Activated CD8-positive, alpha-beta memory T cell treated with anti-CD3 and anti-CD28 coated beads, Interleukin-2, amount 50 U/mL, for 24 hours (primary cell): ENCODE measurements at regions not wholly inside any gene's neighbourhood (a gene's known extent, or its start where the extent isn't known, plus 50 kb on each side); places are given as distances from the start of the nearest gene placed in this dataset.
A peak's percentile ranks its signal among the peaks of the same experiment; 100 is the strongest.

Source experiments
- DNase-seq: peaks from one replicate; pipeline ENCODE4 v3.0.0-alpha.2; 2020; ENCODE audit errors: extremely low read depth

GRCh38 chr15:95252404-95252803 is 1021.0 kb downstream of the MCTP2 start:
- no peak for DNase-seq

DNA sequence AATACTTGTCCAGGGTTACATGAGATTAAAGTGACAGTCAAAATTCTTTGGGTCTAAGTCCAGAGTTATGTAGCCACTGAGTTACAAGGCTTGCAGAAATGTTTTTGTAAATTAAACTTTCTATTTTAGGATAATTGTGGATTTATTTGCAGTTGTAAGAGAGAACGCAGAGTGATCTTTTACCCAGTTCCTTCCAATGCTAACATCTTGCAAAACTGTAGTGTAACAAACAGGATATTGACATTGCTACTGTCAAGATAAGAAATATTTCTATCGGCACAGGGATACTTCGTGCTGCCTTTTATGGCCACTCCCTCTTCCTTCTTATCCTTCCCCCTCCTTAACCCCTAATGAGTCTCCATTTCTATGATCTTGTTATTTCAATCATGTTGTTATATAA is 1022.9 kb downstream of the MCTP2 start:
- no peak for DNase-seq

DNA sequence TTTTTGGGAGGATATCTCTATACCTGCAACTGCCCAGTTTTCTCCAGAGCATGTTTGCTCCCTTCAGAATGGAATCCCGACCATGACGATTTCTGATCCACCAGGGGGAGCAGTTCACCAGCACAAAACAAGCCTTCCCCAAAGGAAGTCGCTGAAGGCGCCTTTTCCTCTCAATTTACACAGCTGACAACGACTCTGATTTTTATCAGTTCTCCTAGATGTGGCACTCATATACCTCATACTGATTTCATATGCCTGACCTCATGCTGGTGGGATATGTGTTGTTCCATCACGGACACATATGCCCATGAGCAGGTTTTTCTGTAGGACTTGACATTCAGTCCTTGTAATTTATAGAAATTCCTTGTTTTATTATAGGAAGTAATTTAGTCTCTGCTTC is 1028.2 kb downstream of the MCTP2 start:
- peak; percentile 12 for DNase-seq

DNA sequence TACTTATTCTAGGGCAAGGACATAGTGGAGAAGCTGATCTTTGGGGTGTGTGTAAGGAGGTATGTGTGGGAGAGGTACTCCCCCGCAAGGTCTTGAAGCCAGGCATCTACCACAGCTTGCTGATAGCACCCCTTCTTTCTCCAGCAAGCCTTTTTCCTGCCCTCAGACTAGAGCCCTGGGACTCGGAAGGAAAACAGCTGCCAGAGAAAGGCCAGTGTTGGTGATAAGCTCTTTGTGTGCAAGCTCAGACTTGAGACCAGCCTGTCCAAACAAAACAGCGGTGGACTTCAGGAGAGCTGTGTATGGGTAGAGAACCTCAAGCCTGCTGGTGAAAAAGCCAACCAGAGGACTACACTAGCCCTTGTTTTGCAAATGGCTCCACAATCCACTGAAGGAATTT is 1028.6 kb downstream of the MCTP2 start:
- DNase-seq = no peak

- no peak for DNase-seq
Observed at GRCh38 chr15:95260856-95261255, 1029.5 kb downstream of the MCTP2 start.

DNA sequence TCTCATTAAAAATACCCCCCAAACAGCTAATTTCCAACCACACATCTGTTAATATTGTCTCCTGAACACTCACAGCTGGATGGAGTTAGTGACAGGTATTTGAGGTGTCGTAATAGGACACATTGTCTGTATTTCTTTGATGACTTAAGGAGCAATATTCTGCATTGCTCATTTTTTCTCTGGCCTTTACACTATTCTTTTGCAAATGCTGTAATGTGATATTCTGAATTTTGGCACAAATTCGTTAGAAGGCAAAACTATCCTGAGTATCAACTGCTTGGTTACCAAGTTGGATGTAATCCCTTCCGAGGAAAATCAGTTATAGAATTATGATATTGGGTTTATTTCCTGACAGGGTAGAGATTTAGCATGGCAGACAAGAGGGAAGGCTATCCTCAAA is 1030.2 kb downstream of the MCTP2 start:
- DNase-seq = no peak

DNA sequence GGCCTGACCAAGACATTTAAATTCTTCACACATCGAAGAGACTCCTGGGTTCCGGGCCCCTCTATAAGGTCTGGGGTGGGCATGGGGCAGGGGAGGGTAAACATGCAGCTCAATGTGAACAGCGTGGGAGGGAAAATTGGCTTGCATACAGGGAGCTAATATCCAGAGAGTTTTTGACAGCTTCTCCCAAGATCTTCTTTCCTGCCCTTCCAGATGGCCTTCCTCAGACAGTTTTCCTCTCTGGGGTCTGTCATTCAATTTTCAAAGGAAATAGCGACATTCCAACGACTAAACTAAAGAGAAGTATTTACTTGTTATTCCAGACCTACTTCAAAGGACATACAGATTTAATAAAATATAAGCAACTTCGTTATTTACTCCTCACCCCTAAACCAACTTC is 1030.6 kb downstream of the MCTP2 start:
- no peak for DNase-seq

DNA sequence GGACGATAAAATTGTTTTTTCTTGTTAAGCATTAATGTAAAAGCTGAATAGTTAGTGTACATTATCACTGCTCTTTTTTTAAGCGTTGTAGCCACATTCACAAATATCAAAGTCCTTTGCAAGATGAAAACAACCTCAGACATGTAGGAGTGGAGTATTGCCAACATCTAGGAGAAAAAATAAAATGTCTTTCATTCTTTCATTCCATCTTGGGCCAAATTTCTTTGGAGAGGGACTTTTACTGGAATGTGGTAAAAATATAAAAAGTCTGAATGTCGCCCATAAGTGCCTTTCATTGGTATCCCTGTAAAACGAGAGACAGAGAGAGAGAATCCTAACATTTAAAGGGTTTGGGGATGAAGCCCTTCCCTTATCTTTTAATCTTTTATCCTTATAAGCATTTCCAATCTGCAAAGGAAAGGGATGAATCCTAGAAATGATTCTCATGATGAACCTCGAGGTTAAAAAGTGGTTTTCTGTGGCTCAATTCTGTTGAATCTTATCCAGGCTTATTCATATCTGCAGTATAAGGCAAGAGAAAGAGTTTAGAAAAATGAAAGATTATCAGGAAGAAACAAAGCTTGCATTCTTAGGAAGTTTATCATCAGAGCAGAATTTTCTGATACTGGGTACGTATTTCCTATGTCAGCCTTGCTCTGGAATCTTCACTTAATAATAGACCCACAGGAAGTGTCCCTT is 1031.7 kb downstream of the MCTP2 start:
- no peak for DNase-seq

GRCh38 chr15:95263751-95264150 is 1032.4 kb downstream of the MCTP2 start:
- DNase-seq = no peak

DNA sequence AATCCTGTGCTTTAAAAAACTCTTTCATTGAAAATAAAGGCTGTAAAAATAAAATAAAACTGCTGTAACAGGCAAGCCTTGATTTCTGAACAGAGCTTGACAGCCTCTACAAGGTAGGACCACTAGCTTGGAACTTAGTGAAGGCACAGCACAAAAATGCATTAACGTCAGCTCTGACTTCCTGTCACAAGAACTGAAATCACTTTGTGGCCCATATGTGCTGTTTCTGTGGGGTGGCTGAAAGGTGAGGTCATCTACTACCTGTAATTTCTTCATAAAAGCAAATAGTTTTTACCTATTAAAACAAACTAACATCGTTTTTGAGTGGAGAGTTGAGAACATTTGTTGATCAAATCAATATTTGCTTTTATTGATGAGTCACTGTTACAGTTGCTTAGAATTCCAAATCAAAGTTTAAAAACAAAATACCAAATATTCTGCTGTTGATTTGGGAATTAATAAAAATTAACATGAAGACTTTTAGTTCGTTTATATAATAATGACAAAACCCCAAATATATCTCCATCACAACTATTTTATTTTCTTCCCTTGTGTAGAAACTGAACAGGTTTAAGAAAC is 1034.1 kb downstream of the MCTP2 start:
- no peak for DNase-seq

DNA sequence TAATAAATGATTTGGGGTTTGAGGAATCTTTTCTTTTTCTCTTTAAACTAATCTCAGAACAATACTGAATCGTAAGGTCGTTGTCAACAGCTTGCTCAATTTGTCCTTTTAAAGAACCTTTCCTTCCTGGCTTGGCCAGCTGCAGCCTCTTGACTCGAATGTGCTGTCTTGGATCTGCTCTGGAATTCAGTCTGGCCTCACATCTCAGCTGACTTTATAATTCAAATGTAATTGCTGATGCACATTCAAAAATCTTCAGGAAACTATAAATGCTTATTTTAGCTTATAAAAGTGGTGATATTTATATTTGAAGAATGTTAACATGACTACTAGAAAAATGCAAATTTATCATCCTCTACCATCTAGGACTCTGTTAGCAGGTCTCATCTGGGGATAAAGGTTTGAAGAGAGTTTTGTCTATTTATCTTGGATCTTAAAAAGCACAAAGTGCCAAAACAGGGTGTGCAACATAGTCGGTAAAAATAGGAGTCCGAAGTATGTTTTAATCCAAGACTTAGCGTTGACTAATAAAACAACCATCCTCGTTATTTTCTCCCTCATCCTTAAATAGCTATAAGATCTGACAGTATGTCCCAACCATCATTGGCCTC is 1035.2 kb downstream of the MCTP2 start:
- DNase-seq = no peak

- DNase-seq = no peak
Observed at GRCh38 chr15:95267481-95267880, 1036.1 kb downstream of the MCTP2 start.

GRCh38 chr15:95269242-95270183 is 1038.2 kb downstream of the MCTP2 start:
- no peak for DNase-seq

DNA sequence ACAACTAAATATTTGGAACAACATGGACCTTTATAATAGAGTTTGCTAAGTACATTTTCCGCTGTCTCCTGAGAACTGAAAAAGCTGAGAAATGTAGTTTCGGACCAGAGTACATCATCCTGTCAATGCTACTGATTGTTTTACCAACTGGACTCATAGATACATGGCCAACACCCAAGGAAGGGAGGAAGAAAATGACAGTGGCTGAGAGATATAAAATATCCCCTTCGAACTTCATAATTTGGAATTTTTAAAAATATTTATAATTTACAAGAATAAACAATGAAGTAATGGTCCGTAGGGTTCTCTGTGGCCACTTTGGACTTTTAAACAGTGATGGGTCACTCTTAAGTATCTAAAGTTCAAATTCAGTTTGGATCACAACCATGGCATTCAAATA is 1042.7 kb downstream of the MCTP2 start:
- no peak for DNase-seq

DNA sequence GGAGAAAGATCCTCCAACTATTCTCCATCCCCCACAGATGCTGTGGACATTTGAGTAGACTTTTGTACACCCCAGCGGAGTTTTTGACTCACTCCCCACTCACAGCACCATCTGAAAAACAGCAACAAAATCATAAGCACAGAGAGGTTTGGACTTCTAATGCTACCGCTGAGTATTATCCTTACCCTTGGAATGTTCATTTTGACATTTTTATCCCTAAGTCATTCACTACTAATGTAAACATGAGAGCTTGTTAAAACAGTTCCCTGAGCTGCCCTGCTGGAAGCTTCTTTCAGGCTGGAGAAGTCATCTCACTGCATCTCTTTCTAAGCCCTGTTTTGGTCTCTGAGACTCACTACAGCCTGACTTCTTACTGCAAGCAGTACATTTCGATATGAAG is 1045.9 kb downstream of the MCTP2 start:
- DNase-seq = no peak

DNA sequence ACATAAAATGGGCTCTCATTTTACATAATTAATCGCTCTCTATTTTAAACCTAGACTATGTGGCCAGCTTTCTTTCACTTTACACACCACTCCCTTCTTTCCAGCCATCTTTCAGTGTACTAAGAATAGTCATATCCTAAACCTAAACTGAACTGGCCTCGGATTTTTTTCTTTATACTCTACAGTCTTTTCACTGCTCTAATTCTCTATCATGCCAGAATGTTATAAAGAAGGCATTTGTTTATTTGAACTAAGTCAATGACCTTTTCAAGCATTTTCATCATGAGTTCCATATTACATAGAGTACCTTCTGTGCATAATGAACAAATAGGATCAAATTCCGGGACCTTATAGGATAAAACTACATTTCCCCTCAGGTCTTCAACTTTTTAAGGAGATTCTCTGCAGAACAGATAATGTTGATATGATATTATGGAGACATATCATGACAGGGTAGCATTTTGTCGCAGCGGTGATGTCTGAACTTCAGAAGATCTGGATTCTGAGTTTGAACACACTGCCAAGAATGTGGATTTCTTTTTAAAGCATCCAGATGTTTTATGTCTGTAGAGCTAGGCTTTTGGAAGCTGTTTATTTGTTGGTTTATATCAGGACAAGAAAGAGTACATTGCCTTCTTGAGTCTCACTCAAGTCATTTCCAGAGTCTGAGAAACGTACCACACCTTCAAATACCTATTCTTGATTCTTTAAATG is 1047.3 kb downstream of the MCTP2 start:
- DNase-seq = no peak

DNA sequence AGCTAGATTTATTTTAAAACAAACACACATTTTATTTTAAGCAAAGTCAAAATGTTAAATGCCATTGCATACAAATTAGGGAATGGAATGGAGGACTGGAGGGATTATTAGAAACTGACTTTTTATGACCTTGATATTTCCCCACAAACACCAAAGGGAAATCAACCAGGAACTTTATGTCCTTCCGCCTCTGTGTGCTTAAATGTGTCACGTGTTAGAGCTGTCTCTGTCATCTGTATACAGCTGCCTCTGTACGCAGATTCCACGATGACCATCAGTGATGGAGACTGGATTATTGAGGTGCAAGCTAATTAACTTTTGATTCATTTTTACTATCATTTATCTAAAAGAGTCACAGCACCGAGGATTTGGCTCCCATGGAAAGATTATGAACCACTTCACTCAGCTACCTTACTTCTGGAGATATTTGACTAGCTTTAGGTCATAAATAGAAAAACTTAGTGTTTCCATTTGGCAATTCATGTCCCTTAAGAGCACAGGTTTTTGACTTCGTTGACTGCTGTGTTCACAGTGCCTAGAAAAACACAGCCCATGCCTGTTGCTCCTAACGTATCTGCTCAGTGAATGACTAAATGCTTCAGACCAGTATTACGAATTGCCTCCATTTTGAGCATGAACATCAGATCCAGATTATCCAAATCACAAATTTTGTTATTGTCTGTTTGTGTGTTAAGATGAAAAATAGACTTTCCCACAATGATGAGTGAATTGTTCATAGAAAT is 1048.1 kb downstream of the MCTP2 start:
- DNase-seq = no peak

DNA sequence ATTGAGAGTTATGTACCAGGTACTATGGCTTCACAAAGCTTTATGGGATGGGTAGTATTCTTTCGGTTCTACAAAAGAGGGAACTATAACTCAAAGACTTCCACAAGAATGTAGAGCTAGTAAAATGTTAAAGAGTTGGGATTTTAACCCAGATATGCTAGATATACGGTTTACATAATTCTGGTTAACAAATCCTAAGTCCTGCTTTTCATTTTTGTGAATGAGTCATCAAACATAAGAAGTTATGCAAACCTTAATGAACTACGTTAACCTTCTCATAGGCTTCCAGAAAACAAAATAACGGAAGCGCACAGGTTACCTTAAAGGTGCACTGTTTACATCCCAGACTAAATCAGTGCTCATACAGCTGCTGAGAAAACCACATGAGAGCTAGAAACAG is 1049.3 kb downstream of the MCTP2 start:
- DNase-seq = no peak

- no peak for DNase-seq
Observed at GRCh38 chr15:95281470-95281869, 1049.0 kb upstream of the NR2F2 start.

DNA sequence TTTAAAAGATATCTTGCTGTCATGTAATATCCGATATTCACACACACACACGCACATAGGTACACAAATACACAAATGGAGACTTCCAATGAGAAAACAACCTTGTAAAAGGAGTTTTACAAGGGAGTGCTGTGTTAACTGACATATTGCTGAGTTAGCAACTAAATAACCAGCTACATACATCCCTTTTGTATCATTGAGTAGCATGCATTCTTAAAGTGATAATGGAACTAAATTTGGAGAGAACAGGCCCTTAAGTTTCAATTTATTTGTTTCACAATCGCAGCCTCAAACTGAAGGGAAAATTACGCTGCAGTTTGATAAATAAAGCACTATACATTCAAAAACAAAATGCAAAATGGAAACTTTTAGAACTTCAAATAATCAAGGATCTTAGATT is 1046.0 kb upstream of the NR2F2 start:
- DNase-seq = no peak

DNA sequence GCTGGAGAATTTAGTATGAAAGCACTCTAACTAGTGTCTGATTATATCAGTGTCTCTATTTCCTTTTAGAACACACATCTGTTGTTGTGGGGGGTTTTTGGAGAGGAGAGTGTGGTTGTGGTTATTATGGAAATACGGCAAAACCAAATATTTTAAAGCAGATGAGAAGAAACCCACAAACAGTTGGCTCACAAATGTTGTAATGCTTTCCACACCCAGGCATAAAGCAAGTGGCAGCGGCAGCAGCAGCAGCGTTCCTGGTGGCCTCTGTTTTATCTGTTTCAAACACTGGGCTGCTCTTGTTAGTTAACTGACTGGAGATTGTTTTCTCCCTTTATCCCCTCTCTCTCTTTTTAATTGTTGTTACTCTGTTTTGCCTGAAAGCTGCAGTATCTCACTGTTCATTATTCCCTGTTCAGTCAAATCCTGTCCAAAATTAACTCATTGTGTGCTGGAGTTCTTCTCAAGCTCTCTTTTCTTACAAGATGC is 1045.5 kb upstream of the NR2F2 start:
- no peak for DNase-seq
